Stimulated activated CD8-positive, alpha-beta memory T cell treated with anti-CD3 and anti-CD28 coated beads, Interleukin-15, amount 100 ng/mL, for 4 hours (primary cell): ENCODE measurements at regions not wholly inside any gene's neighbourhood (a gene's known extent, or its start where the extent isn't known, plus 50 kb on each side); places are given as distances from the start of the nearest gene placed in this dataset.

Source experiments
- DNase-seq, 2 donors: peaks; one replicate each; pipeline ENCODE4 v3.0.0-alpha.2; 2020; ENCODE audit warnings: low read depth in 2 of 2

- DNase-seq, result no peak
Observed at GRCh38 chr7:12783421-12784095, 96.1 kb downstream of the ARL4A start.

DNA sequence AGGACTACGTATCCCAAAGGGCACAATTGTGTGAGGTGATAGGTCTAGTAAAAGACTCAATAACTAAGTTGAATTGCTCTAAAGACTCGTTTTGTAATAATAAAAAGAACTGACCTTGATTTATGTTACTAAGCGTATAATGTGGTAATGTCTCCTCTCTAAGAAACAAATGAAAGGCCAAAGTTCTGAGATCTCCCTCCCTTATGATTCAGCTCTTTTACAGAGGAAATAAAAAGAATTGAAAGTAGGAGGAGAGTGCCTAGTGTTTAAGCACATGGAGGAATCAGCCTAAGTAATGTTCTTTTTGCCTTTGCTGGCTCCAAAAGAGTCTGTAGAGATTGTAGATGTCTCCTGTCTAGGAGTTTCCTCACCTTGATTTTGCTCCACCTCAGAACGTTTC lies 98.0 kb downstream of the ARL4A start:
- no peak for DNase-seq

GRCh38 chr7:12786494-12786893 lies 99.1 kb downstream of the ARL4A start:
- DNase-seq, result no peak

DNA sequence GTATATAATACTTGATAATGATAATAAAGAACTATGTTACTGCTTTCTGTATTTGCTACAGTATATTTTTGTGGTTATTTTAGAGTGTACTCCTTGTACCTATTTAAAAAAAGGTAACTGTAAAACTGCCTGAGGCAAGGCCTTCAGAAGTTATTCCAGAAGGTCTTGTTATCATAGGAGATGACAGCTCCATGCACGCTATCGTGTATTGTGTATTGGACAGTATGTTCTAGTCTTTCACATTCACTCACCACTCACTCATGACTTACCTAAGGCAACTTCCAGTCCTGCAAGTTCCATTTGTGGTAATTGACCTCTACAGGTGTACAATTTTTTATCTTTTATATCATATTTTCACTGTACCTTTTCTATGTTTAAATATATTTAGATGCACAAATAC lies 100.7 kb downstream of the ARL4A start:
- DNase-seq, result no peak

- DNase-seq, result no peak
Observed at GRCh38 chr7:12788591-12788990, 101.2 kb downstream of the ARL4A start.

- no peak for DNase-seq
Observed at GRCh38 chr7:12794722-12795302, 107.4 kb downstream of the ARL4A start.

DNA sequence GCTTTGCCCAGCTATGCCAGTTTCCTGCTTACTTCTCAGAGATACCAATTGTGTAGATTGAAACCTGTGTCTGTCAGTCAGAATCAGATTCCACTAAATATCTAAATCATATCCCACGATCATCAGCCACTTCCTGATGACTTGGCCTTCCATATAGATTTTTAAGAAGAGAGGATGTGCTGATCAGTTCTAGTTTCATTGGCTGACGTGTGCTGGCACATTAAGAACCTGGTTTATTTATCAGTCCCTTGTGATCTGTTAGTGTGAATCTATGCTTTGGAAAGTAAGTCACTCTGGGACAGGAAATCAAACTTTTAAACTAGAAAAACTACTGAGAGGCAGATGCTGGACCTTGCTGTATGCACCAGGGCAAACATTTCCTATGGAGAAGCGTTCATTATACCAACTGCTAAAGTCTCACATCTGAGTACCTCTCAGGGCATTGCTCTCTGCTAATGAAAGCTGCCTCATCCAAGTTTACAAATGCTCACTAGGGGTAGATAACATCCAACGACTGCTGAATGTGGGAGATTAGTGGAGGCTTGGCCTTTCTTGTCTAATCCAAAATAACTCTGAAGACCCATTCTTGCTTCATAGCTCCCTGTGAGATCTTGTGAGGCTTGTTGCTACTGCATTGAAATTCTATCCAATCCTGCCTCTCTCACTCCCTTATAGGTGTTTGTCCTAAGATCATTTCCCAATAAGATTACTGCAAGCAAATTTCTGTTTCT lies 109.1 kb downstream of the ARL4A start:
- no peak for DNase-seq

DNA sequence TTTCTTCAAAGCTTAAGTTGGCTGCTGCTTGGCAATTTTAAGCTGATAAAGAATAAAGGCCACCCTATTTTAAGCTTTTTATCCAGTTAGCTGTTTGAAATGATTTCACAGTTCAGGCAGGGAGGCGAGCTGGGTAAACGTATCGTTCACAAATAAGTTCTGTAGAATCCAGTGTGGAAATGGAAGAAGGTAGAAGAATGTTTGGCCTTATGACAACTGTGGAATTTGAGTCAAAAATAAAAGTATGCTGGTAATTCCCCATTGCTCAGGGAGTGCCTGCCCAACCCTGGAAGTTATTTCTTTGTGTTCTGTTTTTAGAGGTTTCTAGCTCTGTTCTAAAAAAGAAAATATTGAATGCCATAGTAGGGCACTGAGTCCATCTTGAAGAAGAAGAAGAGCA lies 113.1 kb downstream of the ARL4A start:
- no peak for DNase-seq

- DNase-seq, result no peak
Observed at GRCh38 chr7:12801107-12801506, 113.7 kb downstream of the ARL4A start.

DNA sequence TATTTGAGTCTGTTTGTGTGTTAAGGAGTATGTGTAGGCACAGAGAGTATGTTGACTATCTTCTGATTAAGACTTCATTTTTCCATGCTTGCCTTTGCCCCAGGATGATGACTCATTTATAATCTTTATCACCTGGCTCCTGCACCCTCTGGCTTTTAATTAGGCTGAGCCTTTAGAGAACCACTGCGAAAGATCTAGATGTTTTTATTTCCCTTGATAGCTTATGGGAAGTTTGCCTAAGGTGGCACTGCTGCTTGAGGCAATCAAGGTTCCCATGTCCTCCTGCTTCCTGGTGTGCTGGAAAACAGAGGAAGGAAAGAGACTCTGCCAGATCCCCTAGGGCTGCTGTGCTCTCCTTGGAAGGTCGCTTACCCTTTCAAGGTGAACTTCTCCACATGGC lies 114.6 kb downstream of the ARL4A start:
- no peak for DNase-seq

DNA sequence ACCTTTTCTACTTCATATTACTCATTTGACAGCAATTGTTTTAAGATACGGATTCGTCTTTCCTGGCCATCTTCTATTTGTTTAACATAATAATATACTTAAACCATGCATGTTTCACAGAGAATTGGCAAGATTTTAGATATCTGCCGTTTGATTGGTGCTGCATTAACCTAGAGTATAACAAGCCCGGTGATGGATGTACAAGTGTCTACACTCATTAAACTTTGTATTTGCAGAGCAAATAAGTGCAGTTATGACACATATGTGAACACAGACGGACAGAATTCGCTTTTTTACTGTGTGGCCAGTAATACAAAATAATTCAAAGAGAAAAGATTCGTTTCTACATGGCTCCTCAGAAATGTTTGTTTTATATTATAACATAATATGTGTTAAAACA lies 116.1 kb downstream of the ARL4A start:
- DNase-seq, result no peak

DNA sequence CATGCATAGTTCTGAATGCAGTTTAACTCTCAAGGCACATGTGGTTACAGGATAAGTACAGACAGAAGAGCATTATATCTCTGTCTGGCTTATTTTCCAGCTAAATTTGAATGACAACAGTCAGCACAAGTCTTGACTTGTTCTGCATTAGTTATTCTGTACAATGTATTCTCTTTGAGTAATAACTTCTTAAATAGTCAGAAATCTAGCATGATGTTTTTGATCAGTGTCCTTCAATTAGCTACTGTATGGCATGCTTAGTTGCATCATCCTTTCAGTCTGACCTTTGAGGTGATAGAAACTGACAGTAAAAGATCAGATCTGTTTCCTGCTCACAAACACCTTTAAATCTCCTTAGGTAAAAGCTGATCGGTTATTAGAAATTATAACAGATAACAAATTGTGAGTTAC lies 118.1 kb downstream of the ARL4A start:
- no peak for DNase-seq

DNA sequence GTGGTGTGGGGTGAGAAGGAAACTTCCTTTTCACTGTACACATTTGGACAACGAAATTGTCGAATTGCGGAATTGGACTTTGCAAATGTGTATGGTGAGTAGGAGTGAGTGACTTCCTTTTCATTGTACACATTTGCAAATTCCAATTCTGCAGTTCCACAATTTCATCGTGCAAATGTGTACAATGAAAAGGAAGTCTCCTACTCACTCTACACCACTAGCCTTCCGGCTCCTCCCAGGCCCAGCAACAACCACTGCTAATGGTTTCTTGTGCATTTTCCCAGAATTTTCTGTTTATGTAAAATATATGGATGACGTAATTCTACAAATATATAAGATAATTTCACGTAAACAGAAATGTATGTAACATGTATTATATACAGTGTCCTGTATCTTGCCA lies 118.5 kb downstream of the ARL4A start:
- DNase-seq, result no peak

- DNase-seq, result no peak
Observed at GRCh38 chr7:12809476-12809875, 122.0 kb downstream of the ARL4A start.

DNA sequence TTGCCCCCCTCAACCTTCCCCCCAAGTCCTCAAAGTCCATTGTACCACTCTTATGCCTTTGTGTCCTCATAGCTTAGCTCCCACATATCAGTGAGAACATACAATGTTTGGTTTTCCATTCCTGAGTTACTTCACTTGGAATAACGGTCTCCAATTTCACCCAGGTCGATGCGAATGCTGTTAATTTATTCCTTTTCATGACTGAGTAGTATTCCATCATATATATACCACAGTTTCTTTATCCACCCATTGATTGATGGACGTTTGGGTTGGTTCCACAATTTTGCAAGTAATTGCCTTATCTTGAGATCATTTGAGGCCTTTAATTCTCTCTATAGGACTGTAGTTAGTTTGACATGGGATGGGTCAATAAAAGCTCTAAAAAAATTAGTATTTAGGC lies 124.7 kb downstream of the ARL4A start:
- no peak for DNase-seq

- no peak for DNase-seq
Observed at GRCh38 chr7:12814107-12814506, 126.7 kb downstream of the ARL4A start.

DNA sequence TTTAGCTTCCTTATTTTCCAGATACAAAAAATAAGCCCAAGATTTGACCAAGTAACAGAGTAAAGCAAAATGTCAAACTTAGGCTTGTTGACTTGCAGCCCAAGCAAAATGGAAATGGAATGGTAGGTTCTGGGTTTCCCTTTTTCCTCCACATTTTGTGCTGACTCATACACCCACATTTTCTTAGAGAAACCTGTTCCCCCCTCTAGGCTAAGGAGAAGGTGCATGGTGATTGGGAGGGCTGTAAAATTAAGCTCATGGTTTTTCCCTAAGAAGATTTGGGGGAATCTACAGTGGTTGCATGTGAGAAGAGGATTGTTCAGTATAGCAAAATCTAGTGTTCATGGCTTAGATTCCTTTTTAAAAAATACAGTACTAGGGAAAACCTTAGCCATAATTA lies 127.4 kb downstream of the ARL4A start:
- DNase-seq, result no peak

GRCh38 chr7:12815426-12815825 lies 128.0 kb downstream of the ARL4A start:
- DNase-seq, result no peak

- DNase-seq, result no peak
Observed at GRCh38 chr7:12815871-12816270, 128.4 kb downstream of the ARL4A start.

DNA sequence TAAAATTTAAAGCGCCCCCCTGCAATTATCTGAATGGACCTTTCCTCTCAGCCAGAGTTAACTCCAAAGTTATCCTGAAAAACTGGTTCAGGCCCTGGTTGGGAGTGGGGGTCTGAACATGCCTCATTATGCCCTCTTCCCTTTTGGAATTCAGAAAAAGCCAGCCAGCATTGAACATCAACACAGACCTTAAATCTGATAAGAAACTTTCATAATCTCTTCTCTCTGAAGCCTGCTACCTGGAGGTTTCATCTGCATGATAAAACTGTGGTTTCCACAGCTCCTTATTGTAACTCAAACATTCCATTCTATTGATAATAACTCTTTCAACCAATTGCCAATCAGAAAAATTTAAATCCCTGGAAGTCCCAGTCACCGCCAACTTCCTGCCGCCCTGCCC lies 133.3 kb downstream of the ARL4A start:
- DNase-seq, result no peak

DNA sequence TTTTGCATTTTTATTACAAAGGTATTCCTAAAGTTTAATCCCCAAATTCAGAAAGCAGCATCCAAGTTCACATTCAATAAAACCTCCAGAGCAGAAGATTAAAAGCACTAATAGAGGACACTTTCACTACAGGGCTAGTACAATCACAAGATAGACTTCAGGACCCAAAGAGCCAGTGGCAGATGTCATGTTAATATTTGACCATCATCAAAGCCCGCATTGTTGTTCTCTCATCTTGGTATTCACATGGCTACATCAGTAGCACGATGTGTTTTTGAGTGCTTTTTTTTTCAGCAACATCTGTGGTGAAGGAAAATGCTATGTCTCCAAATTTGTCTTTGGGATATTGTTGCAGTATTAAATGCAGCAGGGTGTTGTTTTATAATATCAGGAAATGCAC lies 134.3 kb downstream of the ARL4A start:
- DNase-seq, result no peak

- no peak for DNase-seq
Observed at GRCh38 chr7:12826079-12826478, 138.6 kb downstream of the ARL4A start.

- DNase-seq, result no peak
Observed at GRCh38 chr7:12827219-12827821, 139.9 kb downstream of the ARL4A start.
